ENCODE measurements at regions not wholly inside any gene's neighbourhood (a gene's known extent, or its start where the extent isn't known, plus 50 kb on each side); places are given as distances from the start of the nearest gene placed in this dataset.

DNA sequence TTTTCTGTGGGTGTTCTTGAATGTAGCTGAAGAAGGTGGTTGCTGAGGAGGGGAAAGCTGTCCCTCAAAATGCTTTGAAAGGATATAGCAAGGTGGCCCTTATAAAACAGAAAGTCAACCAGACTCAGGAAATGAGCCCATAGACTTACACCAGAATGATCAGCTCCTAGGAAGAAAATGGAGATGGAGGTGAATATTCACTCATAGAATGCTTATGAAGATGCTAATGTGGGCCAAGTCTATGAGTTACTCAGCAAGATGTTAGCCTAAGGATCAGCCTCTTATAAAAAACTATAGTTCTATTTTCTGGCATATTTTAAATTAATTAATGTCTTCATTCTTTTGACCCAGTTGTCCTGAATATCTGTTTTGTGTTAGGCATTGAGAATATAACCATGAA, 1054.0 kb downstream of the AGBL1 start:
- no peaks in the 10 kb centered on the region for H3K36me3 ChIP-seq (ENCODE audit: low read depth)
- no peak overlapping the region for H3K4me3 ChIP-seq
- TF ChIP-seq, protein P1, sequence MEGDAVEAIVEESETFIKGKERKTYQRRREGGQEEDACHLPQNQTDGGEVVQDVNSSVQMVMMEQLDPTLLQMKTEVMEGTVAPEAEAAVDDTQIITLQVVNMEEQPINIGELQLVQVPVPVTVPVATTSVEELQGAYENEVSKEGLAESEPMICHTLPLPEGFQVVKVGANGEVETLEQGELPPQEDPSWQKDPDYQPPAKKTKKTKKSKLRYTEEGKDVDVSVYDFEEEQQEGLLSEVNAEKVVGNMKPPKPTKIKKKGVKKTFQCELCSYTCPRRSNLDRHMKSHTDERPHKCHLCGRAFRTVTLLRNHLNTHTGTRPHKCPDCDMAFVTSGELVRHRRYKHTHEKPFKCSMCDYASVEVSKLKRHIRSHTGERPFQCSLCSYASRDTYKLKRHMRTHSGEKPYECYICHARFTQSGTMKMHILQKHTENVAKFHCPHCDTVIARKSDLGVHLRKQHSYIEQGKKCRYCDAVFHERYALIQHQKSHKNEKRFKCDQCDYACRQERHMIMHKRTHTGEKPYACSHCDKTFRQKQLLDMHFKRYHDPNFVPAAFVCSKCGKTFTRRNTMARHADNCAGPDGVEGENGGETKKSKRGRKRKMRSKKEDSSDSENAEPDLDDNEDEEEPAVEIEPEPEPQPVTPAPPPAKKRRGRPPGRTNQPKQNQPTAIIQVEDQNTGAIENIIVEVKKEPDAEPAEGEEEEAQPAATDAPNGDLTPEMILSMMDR (IDR thresholded peaks at IDR 0.05): no peak
- ATAC-seq (no peak), DNase-seq (no peak)
- peaks cover 21% of the 10 kb centered on the region for H3K9me3 ChIP-seq
- H3K4me1 ChIP-seq (ENCODE audit: low read depth): no peaks in the 10 kb centered on the region
- intact Hi-C loops (cut with DNase I, micrococcal nuclease): no loop called here

DNA sequence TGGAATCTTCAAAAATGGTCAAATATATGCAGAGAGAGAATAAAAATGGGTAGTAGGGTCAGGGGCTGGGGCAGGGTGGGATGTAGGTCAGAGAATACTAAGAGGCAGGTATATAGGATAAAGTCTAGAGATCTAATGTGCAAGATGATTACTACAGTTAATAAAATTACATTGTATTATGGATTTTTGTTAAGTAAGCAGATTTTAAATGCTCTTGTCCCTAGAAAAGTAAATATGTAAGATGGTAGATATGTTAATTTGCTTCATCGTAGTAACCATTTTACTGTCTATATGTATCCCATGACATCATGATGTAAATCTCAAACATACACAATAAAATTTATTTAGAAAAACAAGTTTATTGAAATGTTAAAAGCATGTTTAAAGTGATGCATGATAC, 1051.4 kb downstream of the AGBL1 start:
- no peaks in the 10 kb centered on the region for H3K4me1 ChIP-seq (ENCODE audit: low read depth)
- no peaks in the 10 kb centered on the region for H3K36me3 ChIP-seq (ENCODE audit: low read depth)
- no peak for DNase-seq
- TF ChIP-seq, protein P1 (IDR thresholded peaks at IDR 0.05): no peak
- no peak overlapping the region for H3K4me3 ChIP-seq
- peaks cover 21% of the 10 kb centered on the region for H3K9me3 ChIP-seq
- ATAC-seq: no peak
- intact Hi-C loops (cut with DNase I, micrococcal nuclease): no loop called here

DNA sequence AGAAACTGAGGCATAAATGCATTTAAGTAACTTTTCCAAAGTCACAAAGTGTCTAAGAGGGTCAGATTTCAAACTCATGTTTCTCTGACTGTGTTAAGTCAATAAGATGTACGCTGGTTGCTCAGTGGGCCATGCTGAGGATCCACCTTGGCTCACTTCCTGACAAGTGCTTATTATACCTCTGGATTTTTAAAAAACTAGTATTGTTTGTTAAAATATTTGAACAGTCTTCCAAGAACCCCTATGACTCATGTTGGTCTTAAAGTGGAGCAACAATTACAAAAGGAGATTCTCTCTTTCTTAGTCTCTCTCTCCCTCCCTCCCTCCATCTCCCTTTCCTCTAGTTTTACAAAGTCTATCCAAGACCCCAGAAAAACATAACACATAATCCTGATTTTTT, 1050.2 kb downstream of the AGBL1 start:
- H3K4me1 ChIP-seq (ENCODE audit: low read depth): no peaks in the 10 kb centered on the region
- peaks cover 21% of the 10 kb centered on the region for H3K9me3 ChIP-seq
- ATAC-seq (no peak), DNase-seq (no peak)
- no peaks in the 10 kb centered on the region for H3K36me3 ChIP-seq (ENCODE audit: low read depth)
- no peak overlapping the region for H3K4me3 ChIP-seq
- TF ChIP-seq, protein P1 (IDR thresholded peaks at IDR 0.05): no peak
- intact Hi-C loops (cut with DNase I, micrococcal nuclease): no loop called here

DNA sequence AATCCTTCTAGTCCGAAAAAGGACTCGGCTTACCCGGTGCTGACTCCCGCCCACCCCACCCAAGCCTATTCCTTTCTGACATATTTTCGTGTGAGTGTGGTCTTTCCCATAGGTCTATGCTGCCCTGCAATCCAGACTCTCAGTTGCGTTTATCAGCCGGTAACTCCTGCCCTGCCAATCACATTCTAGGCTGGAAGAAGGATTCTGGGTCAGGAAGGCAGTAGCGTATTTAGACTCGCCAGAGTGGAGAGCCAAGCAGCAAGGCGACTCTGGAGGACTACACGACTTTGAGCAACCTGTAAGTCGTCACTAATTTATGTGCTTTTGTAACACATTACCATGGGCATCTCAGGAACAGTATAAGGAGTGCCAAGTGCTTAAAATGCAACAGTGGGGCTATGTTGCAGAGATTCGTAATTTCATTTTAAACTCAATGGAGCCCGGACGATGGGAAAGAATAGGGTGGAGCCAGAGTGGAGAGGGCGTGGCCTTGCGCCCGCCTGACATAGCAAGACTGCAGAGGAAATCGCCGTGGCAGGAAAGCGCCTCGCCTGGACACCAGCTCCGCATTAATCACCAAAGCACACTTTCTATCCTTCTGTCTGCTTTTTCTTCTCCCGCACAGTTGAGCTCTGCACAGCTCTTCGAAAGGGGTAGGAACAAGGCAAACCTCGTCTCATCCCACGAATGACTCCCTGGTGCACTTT, 1044.2 kb downstream of the AGBL1 start:
- H3K9me3 ChIP-seq: peaks cover 16% of the 10 kb centered on the region
- intact Hi-C loops (cut with DNase I, micrococcal nuclease): no loop called here
- TF ChIP-seq, protein P1 (IDR thresholded peaks at IDR 0.05): no peak
- H3K4me3 ChIP-seq: no peak overlapping the region
- H3K4me1 ChIP-seq (ENCODE audit: low read depth): no peaks in the 10 kb centered on the region
- no peak for DNase-seq
- no peaks in the 10 kb centered on the region for H3K36me3 ChIP-seq (ENCODE audit: low read depth)
- ATAC-seq: no peak

DNA sequence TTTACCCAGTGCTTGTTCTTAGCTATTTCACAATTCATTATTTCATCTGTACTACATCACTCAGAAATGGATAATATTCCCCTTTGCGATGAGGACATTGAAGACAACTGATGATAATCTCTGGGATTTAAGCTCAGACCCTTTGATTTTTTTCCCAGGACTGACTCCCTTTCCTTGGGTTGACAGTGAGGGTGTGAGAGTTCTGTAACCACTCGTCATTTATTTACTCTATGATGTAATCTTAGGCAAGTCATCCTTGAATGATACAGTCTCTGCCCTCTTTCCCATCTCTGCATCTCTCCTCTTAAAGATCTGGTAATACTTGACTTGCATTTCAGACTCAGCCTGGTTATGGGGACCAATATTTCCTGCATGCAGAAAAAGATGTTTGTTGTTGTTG, 1041.7 kb downstream of the AGBL1 start:
- Histone ChIP-seq H3K4me1 (ENCODE audit: low read depth) (no peaks in the 10 kb centered on the region), H3K4me3 (no peak overlapping the region), H3K36me3 (ENCODE audit: low read depth) (no peaks in the 10 kb centered on the region), H3K9me3 (peaks cover 9% of the 10 kb centered on the region)
- intact Hi-C loops (cut with DNase I, micrococcal nuclease): no loop called here
- TF ChIP-seq, protein P1 (IDR thresholded peaks at IDR 0.05): no peak
- no peak for DNase-seq
- ATAC-seq: no peak

DNA sequence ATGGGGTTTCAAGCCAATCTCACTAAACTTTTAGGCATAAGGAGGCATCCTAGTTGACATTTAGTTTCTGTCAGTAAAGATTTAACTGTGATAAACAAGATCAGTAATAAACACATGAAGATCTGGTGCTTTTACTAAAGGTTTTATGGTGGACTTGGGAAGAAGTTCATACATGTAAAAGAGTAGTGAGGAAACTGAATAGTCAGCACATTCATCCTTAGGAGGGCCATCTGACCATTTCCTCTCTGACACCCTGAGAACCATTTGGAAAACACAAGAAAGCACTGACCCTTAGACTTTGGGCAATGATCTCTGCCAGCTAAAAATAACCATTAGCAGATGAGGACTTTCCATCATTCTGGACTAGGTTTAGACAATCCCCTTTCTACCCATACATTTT, 1040.9 kb downstream of the AGBL1 start:
- ATAC-seq (no peak), DNase-seq (no peak)
- Histone ChIP-seq H3K36me3 (ENCODE audit: low read depth) (no peaks in the 10 kb centered on the region), H3K4me3 (no peak overlapping the region), H3K4me1 (ENCODE audit: low read depth) (no peaks in the 10 kb centered on the region), H3K9me3 (peaks cover 9% of the 10 kb centered on the region)
- TF ChIP-seq, protein P1 (IDR thresholded peaks at IDR 0.05): no peak
- intact Hi-C loops (cut with DNase I, micrococcal nuclease): no loop called here

Data from mucosa of descending colon (tissue), 3 donors.